Stromal cell of bone marrow (primary cell): ENCODE measurements at regions not wholly inside any gene's neighbourhood (a gene's known extent, or its start where the extent isn't known, plus 50 kb on each side); places are given as distances from the start of the nearest gene placed in this dataset.
"Not testable (repeated sequence)": the region's sequence is repeated elsewhere in the genome, so short reads cannot be mapped to it uniquely, and the experiment has no call there.

Experiments
- DNase-seq: peaks from one replicate; pipeline ENCODE4 v3.0.0-alpha.2; 2012; ENCODE audit warnings: low read depth

DNA sequence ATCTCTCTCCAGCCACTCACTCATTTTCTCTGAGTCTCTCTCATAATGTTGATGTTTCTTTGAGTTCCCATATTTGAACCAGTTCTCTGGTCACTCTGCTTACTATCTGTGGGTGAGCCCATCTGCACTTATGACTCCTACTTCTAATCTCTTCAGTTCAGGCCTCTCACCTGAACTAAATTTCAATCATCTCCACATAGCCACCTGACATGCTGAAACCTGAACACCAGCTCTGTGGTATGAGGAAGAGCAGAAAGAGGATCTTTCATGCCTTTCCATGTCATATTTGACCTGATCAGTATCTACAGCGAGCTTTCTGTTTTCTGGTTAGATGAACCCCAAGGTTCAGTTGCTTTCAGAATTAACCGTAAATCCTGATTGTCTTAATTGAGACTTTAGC lies 122.2 kb upstream of the ESX1 start:
- DNase-seq, result no peak

DNA sequence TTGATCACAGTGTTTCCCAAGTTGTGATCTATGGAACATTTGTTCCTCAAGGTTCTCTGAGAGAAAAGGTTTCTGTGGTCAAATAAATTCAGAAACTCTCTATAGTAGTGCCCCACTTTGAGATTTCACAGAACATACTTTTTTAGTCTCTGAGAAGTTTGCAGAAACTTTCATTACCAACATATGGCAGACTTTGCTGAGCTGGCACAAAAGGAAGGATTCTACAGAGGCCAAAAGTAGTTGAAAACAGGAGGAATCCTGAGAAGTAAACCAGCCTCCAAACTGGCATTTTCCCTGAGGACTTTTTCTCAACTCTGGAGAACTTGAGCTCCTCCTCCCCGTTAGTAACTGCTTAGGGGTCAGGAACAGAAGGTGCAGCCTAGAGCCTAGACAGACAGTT lies 117.8 kb upstream of the ESX1 start:
- DNase-seq, result no peak

DNA sequence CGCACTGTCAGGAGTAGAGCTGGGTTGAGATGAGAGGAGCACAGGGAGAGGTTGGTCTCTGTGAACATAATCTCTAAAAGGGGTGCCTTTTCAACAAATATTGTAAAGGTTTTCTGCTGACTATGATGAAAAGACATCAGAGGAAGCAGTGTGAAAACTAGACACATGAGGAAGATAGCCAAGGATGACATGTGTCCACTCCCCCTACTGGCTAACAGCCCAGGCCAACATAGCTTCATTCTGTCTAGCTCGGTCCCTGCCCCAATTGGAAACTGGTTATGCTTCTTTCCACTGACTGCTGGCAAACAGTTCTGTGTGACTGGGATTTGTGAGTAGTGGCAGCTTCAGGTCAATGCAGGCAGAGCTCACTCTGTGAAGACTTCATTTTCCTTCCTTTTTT lies 115.4 kb upstream of the ESX1 start:
- DNase-seq, result no peak

DNA sequence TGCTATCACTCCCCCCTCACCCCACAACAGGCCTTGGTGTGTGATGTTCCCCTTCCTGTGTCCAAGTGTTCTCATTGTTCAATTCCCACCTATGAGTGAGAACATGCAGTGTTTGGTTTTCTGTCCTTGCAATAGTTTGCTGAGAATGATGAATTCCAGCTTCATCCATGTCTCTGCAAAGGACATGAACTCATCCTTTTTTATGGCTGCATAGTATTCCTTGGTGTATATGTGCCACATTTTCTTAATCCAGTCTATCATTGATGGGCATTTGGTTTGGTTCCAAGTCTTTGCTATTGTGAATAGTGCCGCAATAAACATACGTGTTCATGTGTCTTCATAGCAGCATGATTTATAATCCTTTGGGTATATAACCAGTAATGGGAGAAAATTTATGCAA lies 106.0 kb upstream of the ESX1 start:
- not testable (repeated sequence) for DNase-seq

DNA sequence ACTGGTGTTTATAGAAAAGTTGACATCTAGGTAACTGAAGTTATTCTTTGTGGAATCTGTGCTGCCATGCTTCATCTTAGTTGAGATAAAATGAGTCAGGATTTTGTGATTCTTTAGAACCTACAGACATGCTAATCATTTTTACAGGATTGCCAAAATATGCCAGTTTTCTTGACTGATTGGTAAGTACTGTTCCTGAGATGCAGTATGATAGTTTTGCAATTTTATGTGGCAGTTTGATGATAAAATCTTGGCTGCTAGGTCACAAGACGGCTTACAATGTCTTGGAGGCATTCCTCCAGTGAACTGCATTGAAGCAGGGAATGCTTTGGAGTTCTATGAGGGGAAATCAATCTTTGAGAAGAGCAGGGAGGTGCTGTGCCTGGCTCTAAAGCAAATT lies 104.4 kb upstream of the ESX1 start:
- no peak for DNase-seq

DNA sequence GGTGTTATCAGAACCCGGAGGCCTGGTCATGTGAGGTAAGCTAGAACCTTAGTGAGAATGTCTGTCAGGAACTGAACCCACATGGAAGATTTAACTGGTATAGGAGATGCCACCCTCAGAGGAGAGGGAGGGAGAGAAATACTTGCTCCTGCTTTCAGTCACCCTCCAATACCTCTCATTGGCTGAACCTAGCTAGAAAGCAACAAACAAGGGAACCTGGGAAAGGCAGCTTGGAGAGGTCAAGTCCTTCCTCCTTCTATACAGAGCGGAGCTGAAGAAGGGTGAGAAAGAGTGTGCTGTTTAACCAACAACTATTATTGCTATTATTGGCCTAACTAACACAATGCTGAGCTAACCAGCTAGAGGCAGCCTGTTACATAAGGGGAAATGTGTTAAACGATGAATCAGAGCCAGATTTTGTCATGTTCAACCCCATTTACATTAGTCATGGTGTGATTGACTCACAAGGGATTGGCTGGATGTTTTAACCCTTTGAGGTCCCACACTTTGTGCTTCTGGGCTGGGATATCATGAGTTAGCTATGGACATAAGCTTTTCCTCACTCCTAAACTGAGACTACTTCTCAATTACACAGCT lies 96.5 kb upstream of the ESX1 start:
- peak; percentile 79 for DNase-seq

DNA sequence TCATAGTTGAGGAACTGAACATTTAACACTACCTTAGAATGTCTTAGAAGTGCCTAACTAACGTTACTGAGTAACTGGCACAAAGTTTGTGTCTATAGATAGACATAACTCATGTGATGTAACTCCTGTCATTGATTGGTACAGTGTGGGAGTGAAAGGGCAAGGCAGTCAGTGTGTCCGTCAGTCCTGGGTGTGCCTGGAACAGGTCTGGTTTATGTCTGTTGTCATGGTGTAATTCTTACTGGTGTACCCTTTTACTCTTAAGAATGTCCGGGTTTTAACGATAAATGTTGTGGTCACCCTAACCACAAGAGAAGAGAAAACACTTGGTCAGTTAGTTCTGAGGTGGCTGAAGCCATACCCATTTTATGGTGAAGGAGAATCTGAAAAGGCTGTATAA lies 93.1 kb upstream of the ESX1 start:
- DNase-seq, result no peak

DNA sequence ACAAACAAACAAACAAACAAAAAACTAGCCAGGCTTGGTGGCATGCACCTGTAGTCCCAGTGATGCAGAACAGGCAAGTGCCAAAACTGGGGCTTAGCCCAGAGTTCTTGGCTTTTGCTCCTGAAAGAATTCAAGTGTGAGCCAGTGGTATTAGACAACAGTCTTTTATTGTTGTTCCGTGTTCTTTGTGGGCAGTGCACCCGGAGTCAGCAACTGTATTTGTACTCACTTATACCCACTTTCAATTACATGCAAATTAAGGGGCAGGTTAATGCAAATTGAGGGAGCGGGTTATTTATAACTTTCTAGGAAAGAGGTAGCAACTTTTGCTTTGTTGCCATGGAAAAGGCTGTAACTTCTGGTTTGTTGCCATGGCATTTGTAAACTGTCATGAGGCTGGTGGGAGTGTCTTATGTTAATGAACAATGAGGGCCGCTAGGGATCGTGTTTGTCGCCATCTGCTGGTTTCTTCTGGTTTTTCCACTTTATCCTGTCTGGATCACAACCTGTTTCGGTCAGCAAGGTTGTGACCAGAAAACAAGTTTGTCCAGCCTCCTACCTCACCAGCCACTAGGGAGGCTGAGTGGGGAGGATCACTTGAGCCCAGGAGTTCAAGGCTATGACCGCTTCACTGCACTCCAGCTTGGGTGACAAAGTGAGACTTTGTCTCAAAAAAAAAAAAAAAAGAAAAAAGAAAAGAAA lies 88.8 kb upstream of the ESX1 start:
- DNase-seq, result peak; percentile 65

DNA sequence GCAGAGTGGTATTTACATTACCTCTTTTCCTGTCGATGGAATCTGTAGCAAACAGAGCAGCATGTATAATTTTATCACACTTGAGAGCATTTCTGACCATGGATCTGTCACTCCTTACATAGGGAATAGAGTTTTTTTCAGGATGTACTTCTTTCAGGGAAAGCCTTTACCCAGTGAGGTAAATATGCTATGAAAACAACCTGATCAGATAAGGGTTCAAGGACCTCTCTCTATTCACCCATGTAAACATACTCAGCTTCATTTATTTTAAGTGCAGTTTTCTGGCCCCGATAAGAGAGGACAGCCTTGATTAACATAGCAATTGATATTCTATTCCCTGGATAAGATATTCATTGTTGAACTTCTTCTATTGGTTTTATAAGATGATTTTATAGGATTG lies 87.3 kb upstream of the ESX1 start:
- DNase-seq, result no peak

DNA sequence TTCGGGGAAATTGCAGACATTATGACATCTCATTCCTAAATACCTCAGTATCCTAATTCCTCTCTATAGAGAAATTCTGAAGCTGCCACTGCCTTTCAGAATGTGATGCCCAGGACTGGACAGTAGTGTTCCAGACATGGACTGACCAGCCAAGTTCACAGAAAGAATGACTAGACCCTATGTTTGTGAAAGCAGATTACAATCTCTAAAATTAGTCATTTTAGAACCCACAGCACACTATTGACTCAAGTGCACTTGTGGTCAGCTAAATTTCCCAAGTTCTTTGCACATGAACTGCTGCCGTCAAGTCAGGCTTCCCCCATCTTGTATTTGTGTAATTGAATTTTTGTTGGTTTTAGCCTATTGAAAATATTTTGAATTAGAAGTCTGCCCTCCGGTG lies 81.0 kb upstream of the ESX1 start:
- peak; percentile 66 for DNase-seq

DNA sequence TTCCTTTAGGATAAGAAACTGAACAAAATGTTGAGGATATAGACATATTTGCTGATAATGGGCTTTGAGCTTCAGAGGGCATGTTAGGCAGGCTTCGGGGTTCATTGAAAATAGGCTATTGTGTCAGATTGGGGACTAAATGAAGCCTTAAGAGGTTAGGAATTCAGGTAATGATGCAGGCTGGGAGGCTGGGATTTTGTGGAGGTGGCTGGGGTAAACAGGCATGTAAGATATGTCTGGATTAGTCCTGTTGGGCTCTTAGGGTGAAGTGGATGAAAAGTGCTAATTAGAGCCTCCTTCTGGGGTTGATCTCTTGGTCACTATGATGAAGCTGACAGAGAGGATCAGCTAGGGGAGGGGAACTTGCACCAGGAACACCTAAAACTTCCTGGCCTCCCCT lies 80.2 kb upstream of the ESX1 start:
- no peak for DNase-seq

DNA sequence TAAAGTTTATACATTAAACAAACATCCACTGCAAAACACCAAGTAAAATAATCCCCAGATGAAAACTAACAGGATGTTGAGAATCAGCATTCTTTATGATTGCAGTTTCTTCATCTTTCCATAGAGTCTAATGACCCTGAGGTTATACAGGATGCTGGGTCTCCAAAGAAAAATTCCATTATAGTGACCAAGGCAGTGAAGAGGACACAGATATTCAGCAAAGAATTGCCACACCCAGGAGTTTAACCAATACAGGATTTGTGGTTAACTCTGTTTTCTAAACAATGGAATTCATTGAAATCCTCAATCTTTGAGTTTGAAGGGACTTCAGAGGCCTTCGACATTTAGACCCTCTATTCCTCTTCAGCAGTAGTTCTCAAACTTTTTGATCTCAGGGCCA lies 76.2 kb upstream of the ESX1 start:
- DNase-seq, result no peak

DNA sequence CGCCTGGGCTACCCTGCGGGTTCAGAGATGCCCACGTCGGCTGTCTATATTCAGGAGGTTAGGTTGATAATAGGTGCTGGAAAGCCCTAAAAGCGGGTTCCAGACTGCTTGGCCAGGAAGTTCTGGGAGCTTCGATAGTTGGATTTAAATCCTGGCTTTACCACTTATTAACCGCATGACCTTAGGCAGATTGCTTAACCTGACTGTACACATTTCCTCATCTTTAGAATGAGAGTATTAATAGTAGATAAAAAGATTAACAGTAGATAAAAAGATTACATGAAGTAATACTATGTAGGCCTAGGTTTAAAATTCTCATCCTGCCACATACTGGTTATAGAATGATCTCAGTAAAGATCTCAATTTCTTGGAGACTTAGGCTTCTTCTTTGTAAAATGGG lies 75.0 kb upstream of the ESX1 start:
- DNase-seq, result no peak

DNA sequence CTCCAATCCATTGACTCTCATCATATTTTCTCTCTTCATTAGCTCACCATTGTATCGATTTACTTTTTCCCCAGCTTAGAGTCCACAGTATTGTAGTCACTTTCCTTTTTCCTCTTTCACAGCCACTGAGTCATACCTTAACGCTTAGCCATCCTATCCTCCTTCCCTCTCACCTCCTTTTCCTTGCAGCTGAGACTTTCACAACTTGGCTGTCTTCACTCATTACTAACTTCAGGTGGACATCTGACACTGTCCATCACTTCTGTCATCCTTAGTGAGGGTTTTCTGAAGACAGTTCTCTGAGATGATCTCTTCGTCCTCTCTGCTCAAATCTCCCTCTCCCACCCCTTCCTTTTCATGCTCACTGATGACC lies 70.5 kb upstream of the ESX1 start:
- no peak for DNase-seq

DNA sequence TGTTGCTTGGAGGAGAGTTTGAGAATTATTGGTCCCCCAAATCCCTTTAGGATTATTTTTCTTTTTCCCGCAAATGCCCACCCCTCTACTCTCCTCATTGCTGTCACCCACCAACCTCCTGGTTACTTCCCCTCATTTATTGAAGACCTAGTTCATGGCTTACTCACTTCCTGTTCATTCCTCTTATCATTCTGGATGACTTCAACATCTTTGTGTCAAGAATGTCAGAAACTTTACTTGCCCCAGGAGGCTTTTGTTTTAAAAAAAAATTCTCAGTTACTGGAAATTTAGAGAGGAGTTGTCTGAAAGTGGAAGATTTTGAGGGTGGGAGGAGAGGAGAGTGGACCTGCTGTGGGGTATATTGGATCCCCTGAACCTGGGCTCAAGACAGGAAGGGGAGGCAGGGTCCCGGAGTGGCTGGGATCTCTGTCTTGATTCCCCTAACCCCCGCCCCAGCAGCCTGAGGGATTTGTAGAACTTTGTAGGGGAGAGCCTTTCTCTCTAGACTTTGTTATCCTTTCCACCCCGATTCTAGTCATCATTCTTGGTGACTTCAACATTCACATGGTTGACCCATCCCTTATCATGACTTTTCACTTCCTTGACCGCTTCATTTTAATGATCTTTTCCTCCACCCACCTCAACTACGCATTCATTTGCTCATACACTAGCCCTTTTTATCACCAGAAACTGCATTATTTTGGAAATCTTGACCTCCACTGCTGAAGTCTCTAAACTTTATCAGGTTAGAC lies 69.9 kb upstream of the ESX1 start:
- DNase-seq, result no peak

DNA sequence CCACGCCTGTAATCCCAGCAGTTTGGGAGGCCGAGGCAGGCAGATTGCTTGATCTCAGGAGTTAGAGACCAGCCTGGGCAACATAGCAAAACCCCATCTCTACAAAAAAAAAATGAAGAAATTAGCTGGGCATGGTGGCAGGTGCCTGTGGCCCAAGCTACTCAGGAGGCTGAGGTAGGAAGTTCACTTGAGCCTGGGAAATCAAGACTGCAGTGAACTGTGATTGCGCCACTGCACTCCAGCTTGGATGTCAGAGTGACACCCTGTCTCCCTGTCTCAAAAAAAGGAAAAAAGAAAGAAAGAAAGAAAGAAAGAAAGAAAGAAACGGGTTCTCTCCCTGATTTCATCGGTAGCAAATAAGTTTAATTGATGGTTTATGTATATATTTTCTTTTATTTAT lies 64.6 kb upstream of the ESX1 start:
- DNase-seq, result no peak

DNA sequence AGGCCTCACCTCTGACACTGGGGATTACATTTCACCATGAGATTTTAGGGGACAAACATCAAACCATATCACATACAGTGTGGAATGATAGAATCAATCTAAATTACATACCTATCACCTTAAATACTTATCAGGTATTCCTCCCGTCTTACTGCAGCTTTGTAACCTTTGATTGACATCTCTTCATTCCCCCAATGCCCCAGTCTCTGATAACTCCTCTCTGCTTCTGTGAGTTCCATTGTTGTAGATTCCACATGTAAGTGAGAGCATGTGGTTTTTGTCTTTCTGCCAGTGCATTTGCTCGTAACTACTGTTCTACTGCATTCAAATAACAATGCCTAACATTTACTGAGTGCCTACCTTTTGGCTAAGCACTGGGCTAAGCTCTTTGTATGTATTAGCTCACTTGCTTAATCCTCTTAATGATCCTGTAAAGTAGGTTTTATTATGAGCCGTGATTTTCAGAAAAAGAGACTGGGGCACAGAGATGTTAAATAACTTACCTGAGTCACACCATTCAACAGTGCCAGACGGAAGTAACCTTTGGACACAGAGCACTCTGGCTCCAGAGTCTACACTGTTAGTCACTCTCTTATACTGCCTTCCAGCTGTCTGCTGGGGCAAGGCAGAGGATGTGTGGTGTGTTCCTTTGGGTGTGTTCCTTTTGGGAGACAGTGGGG lies 63.7 kb upstream of the ESX1 start:
- DNase-seq, result no peak

DNA sequence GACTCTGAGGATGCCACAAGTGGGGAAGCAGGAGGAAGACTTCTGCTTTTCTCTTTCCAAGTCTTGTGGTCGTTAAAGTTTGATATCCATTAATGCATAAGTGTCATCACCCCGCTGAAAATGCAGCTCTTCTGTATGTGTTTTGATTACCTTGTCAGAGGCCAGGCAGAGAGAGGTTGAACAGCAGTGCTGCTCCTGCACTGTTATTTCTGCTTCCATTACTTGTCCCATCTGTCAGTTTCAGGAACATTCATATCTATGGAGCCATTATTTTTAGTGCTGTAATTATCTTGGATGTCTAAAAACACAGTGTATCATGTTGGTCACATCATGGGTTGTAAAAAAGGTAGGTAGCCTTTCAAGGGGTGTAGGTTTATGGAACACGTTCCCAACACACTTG lies 62.0 kb upstream of the ESX1 start:
- no peak for DNase-seq

DNA sequence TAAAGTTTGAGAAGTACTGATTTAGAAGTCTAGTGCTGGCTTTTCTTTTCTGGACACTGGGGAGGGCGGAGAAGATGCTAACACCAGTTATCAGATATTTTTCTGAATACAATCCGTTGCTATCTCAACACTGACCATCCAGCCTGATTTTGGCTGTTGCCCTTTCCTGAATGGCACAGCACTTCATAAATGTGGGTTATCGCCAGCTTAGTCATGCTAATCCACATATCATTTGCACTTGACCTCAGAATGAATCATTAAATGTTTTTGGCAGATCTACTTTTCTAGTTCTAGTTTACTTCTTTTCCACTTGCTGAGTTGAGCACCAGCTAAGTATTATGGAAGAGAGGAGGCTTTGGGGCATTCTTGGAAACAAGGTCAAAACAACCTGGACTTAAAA lies 60.8 kb upstream of the ESX1 start:
- DNase-seq, result peak; percentile 50

DNA sequence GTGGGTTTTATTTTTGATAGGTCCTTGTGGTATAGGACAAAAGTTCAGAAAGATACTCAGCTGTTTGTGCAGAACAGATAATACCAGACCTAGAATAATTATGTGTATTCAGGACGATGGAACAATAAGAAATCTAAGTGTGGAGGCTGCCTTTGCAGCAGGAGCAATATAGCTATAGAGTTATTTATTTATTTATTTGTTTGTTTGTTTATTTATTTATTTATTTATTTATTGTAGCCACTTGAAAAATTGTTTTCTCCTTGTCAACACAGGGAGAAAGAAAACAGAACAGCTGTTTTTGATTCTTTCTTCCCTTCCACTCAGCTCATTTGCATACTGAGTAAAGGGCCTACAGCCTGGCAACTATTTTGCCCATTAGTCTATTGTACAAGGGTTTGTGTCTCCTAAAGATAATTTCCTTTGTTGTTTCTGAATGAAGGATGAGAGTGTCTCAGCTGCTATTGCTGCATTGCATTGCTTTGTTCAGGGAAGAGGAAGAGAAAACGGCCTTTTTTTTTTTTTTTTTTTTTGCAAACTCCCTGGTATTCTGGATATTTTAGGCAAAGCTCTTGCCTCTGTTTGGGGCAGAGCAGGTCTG lies 56.0 kb upstream of the ESX1 start:
- DNase-seq, result no peak

DNA sequence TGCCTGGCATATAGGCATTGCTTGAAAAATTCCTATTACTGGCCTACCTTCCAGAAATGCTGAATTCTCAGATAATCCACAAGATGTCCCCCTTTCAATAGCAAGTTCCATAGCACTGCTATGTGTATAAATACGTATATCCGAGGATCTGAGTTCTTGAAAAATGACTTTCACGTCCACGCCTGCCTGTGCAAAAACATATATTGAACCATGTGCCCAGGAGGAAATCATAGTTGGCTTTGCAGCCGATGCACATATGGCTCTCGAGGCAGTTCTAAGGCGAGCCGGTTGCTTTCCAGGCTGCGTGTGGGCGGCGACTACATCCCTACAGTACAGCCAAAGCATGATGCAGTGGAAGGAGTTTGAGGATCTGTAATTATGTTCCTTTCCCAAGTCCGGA lies 55.4 kb upstream of the ESX1 start:
- no peak for DNase-seq

DNA sequence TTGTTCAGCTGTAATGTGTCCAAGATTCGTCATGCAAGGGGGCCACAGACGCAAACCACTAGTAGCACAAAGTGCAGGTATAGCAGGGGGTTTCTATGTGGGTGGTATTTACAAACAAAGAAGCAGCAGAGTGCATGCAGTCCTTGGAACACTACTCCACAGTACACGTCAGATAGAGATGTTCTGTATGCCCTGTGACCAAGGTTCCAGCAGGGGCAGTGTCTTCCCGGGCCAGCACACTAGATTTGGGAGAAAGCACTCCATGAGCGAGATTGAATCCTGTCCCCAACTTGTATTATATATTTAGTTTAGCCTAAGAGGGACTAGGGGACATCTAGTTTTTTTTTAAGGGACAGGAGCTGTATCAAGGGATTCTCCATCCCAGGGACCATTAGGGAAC lies 54.4 kb upstream of the ESX1 start:
- DNase-seq, result no peak

DNA sequence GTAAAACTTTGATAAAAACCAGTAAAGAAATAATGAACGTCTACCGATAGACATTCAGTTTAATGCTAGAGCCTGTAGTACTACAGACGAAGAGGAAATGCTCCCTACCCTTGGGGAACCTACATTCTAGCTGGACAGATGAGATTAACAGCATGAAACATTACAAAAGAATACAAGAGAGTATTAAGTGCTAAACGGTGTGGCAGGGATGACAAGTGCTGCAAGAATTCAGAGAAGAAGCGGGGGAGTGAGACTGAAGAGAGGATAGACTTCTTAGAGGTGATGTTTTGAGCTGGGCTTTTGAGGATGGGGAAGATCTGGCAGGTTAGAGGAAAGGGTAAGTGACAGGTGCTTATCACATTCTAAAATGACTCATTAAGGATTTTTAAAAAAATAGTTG lies 52.6 kb upstream of the ESX1 start:
- DNase-seq, result no peak
